H9 (cell line): ENCODE measurements at regions not wholly inside any gene's neighbourhood (a gene's known extent, or its start where the extent isn't known, plus 50 kb on each side); places are given as distances from the start of the nearest gene placed in this dataset.

Experiments used
- DNase-seq: peaks from one replicate; pipeline ENCODE4 v3.0.0-alpha.2; 2017
- H2AFZ ChIP-seq: one replicate; pipeline ENCODE4 v1.6.1; 2013; ENCODE audit warnings: mild to moderate bottlenecking, low read length, control low read depth, moderate library complexity
- H2AK5ac ChIP-seq: 2 replicates; pipeline ENCODE4 v1.6.1; 2013; ENCODE audit warnings: low read length, control low read depth, mixed read lengths; ENCODE audit not compliant: insufficient read length
- H2BK120ac ChIP-seq: one replicate; pipeline ENCODE4 v1.6.1; 2013; ENCODE audit warnings: low read depth, mild to moderate bottlenecking, low read length, control low read depth, inconsistent platforms; ENCODE audit not compliant: poor library complexity, severe bottlenecking
- H2BK12ac ChIP-seq: 2 replicates; pipeline ENCODE4 v1.6.1; 2013; ENCODE audit warnings: low read length, control low read depth, mixed read lengths, low read depth; ENCODE audit not compliant: insufficient read length
- H2BK15ac ChIP-seq: 2 replicates; pipeline ENCODE4 v1.6.1; 2013; ENCODE audit warnings: low read depth, low read length, control low read depth
- H2BK20ac ChIP-seq: one replicate; pipeline ENCODE4 v1.6.1; 2013; ENCODE audit warnings: low read depth, mild to moderate bottlenecking, low read length, control low read depth, inconsistent platforms; ENCODE audit not compliant: poor library complexity, severe bottlenecking
- H2BK5ac ChIP-seq: 2 replicates; pipeline ENCODE4 v1.6.1; 2013; ENCODE audit warnings: low read length, control low read depth, mixed read lengths; ENCODE audit not compliant: insufficient read length
- H3K14ac ChIP-seq: 2 replicates; pipeline ENCODE4 v1.6.1; 2013; ENCODE audit warnings: low read length, control low read depth; ENCODE audit not compliant: insufficient read depth
- H3K18ac ChIP-seq: 2 replicates; pipeline ENCODE4 v1.6.1; 2013; ENCODE audit warnings: low read depth, mild to moderate bottlenecking, mixed read lengths, low read length, control low read depth; ENCODE audit not compliant: insufficient read length
- H3K23ac ChIP-seq: 2 replicates; pipeline ENCODE4 v1.6.1; 2013; ENCODE audit warnings: low read length, control low read depth, mixed read lengths, low read depth; ENCODE audit not compliant: insufficient read length
- H3K23me2 ChIP-seq: 2 replicates; pipeline ENCODE4 v1.6.1; 2013; ENCODE audit warnings: low read depth, mild to moderate bottlenecking, mixed read lengths, low read length, control low read depth; ENCODE audit not compliant: insufficient read length, poor library complexity, severe bottlenecking
- H3K27ac ChIP-seq: 2 replicates; pipeline ENCODE4 v1.5.1; 2013; ENCODE audit warnings: low read length, control low read depth, mixed read lengths, low read depth; ENCODE audit not compliant: insufficient read length
- H3K27me3 ChIP-seq: 2 replicates; pipeline ENCODE4 v1.6.1; 2013; ENCODE audit warnings: low read length, control low read depth, inconsistent platforms; ENCODE audit not compliant: insufficient read depth
- H3K4ac ChIP-seq: 2 replicates; pipeline ENCODE4 v1.6.1; 2013; ENCODE audit warnings: low read depth, mild to moderate bottlenecking, control low read depth, inconsistent platforms, low read length, moderate library complexity
- H3K4me1 ChIP-seq: 2 replicates; pipeline ENCODE4 v1.6.1; 2013; ENCODE audit warnings: low read length, control low read depth, inconsistent platforms; ENCODE audit not compliant: insufficient read depth
- H3K4me2 ChIP-seq: 2 replicates; pipeline ENCODE4 v1.6.1; 2013; ENCODE audit warnings: low read length, control low read depth, mixed read lengths; ENCODE audit not compliant: insufficient read length, insufficient read depth
- H3K56ac ChIP-seq: 2 replicates; pipeline ENCODE4 v1.6.1; 2013; ENCODE audit warnings: low read depth, mild to moderate bottlenecking, mixed read lengths, low read length, control low read depth; ENCODE audit not compliant: insufficient read length
- H3K79me1 ChIP-seq: 2 replicates; pipeline ENCODE4 v1.6.1; 2013; ENCODE audit warnings: low read depth, mild to moderate bottlenecking, moderate library complexity, low read length, control low read depth, inconsistent platforms; ENCODE audit not compliant: insufficient read depth, poor library complexity, severe bottlenecking
- H3K79me2 ChIP-seq: 2 replicates; pipeline ENCODE4 v1.6.1; 2013; ENCODE audit warnings: low read length, control low read depth, inconsistent platforms; ENCODE audit not compliant: insufficient read depth
- H3K9ac ChIP-seq: 2 replicates; pipeline ENCODE4 v1.6.1; 2013; ENCODE audit warnings: low read length, control low read depth, mixed read lengths; ENCODE audit not compliant: insufficient read length; ENCODE audit errors: extremely low read depth
- H3K9me3 ChIP-seq: one replicate; pipeline ENCODE4 v1.6.1; 2013; ENCODE audit warnings: low read depth, low read length, inconsistent platforms; ENCODE audit not compliant: control insufficient read depth
- H3T11ph ChIP-seq: one replicate; pipeline ENCODE4 v1.6.1; 2013; ENCODE audit warnings: mild to moderate bottlenecking, low read length, control low read depth, inconsistent platforms
- H4K20me1 ChIP-seq: one replicate; pipeline ENCODE4 v1.6.1; 2013; ENCODE audit not compliant: control insufficient read depth, insufficient read length, insufficient read depth
- H4K5ac ChIP-seq: 2 replicates; pipeline ENCODE4 v1.6.1; 2013; ENCODE audit warnings: low read depth, mild to moderate bottlenecking, mixed read lengths, low read length, control low read depth; ENCODE audit not compliant: insufficient read length
- H4K8ac ChIP-seq: replicated peaks from 2 replicates; pipeline ENCODE4 v1.6.1; 2013; ENCODE audit warnings: low read length, control low read depth, mixed read lengths, low read depth; ENCODE audit not compliant: insufficient read length
- H4K91ac ChIP-seq: 2 replicates; pipeline ENCODE4 v1.6.1; 2013; ENCODE audit warnings: low read depth, mild to moderate bottlenecking, moderate library complexity, mixed read lengths, low read length, control low read depth; ENCODE audit not compliant: insufficient read length
- H3K27ac Mint-ChIP-seq, 3 experiments: 2 replicates in 2 of 3; 3 replicates in 1 of 3; pipeline ENCODE4 v1.8.0; 2020 to 2021; ENCODE audit warnings: mixed read lengths in 3 of 3, mild to moderate bottlenecking in 1 of 3, moderate library complexity in 1 of 3
- H3K27me3 Mint-ChIP-seq: 2 replicates; pipeline ENCODE4 v1.8.0; 2021; ENCODE audit warnings: low read depth, mild to moderate bottlenecking, moderate library complexity, mixed read lengths
- H3K36me3 Mint-ChIP-seq, 3 experiments: 2 replicates in 2 of 3; 3 replicates in 1 of 3; pipeline ENCODE4 v1.8.0; 2020 to 2021; ENCODE audit warnings: low read depth in 3 of 3, mixed read lengths in 3 of 3; ENCODE audit not compliant: insufficient read depth in 1 of 3
- H3K4me1 Mint-ChIP-seq, 2 experiments: 2 replicates each; pipeline ENCODE4 v1.8.0; 2020; ENCODE audit warnings: mixed read lengths in 2 of 2
- H3K4me3 Mint-ChIP-seq, 2 experiments: 2 replicates in 1 of 2; 3 replicates in 1 of 2; pipeline ENCODE4 v1.8.0; 2020 to 2021; ENCODE audit warnings: mild to moderate bottlenecking in 2 of 2, mixed read lengths in 2 of 2, moderate library complexity in 1 of 2
- H3K9me3 Mint-ChIP-seq, 2 experiments: 2 replicates in 1 of 2; 3 replicates in 1 of 2; pipeline ENCODE4 v1.8.0; 2020; ENCODE audit warnings: mild to moderate bottlenecking in 2 of 2, mixed read lengths in 2 of 2, moderate library complexity in 1 of 2
- WGBS: extraction: QIAGEN DNeasy Blood & Tissue Kit; methylation state at CpG from one replicate; pipeline ENCODE4 v1.1.7; 2013; ENCODE audit warnings: missing lambda C conversion rate, low lambda C conversion rate, mixed read lengths; ENCODE audit not compliant: insufficient read length; ENCODE audit errors: extremely low coverage; 5-methylcytosine and 5-hydroxymethylcytosine counted together
- TF ChIP-seq, protein P1 (sequence below): fragments of 200-600 bp; sonication (generic); conservative IDR thresholded peaks from 3 replicates; pipeline ENCODE4 v1.8.0; 2021; ENCODE audit warnings: antibody characterized with exemption, mild to moderate bottlenecking

DNA sequence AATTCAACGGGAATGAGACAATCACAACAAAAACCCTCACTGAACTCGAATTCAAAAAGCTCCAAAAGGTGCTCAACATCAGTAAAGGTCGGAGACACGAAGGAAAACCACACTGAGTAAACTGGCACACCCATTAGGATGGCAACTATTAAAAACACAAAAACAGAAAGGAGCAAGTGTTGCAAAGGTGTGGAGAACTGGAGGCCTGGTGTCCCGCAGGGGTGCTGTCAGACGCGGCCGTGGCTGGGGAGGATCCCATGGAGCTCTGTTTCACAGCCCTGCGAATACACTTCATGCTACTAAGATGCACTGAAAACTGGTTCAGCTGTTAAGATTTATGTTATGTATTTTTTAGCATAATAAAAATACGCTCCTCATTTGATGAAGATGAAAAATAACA, 730.6 kb downstream of the GALR1 start:
- Histone ChIP-seq H3K14ac (no peak overlapping the region), H4K5ac (no peak overlapping the region), H3K27ac (no peak overlapping the region), H3K23me2 (no peaks in the 10 kb centered on the region), H4K91ac (no peak overlapping the region), H2BK5ac (no peak overlapping the region), H3K9ac (no peak overlapping the region), H3K9me3 (no peaks in the 10 kb centered on the region), H3K23ac (no peak overlapping the region), H4K8ac (no peak overlapping the region), H2AFZ (no peak overlapping the region), H3T11ph (no peak overlapping the region), H2AK5ac (no peak overlapping the region), H3K56ac (no peak overlapping the region), H2BK120ac (no peak overlapping the region), H3K27me3 (no peaks in the 10 kb centered on the region), H4K20me1 (no peaks in the 10 kb centered on the region), H3K4ac (no peak overlapping the region), H2BK15ac (no peak overlapping the region), H3K18ac (no peak overlapping the region), H3K4me1 (no peaks in the 10 kb centered on the region), H2BK12ac (no peak overlapping the region), H2BK20ac (no peak overlapping the region), H3K79me2 (no peaks in the 10 kb centered on the region), H3K4me2 (no peak overlapping the region), H3K79me1 (no peaks in the 10 kb centered on the region)
- Mint-ChIP-seq H3K4me3 (no peak overlapping the region), H3K9me3 (peaks cover 0 to 11% of the 10 kb centered on the region in 2 experiments; a peak in 2 of 5 replicates), H3K27me3 (peaks cover 5% of the 10 kb centered on the region; the same call in 1 of the 2 replicates), H3K4me1 (peaks cover 0 to 2% of the 10 kb centered on the region in 2 experiments; a peak in 1 of 4 replicates), H3K27ac (no peak overlapping the region; a peak in 1 of 7 replicates), H3K36me3 (peaks cover 0 to 2% (median 0%) of the 10 kb centered on the region in 3 experiments; a peak in 1 of 7 replicates)
- WGBS, result no CpG with 5 or more reads among the region's 10 CpGs
- TF ChIP-seq, protein P1, sequence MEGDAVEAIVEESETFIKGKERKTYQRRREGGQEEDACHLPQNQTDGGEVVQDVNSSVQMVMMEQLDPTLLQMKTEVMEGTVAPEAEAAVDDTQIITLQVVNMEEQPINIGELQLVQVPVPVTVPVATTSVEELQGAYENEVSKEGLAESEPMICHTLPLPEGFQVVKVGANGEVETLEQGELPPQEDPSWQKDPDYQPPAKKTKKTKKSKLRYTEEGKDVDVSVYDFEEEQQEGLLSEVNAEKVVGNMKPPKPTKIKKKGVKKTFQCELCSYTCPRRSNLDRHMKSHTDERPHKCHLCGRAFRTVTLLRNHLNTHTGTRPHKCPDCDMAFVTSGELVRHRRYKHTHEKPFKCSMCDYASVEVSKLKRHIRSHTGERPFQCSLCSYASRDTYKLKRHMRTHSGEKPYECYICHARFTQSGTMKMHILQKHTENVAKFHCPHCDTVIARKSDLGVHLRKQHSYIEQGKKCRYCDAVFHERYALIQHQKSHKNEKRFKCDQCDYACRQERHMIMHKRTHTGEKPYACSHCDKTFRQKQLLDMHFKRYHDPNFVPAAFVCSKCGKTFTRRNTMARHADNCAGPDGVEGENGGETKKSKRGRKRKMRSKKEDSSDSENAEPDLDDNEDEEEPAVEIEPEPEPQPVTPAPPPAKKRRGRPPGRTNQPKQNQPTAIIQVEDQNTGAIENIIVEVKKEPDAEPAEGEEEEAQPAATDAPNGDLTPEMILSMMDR, result no peak
- no peak for DNase-seq
